PFSK-1 (cell line): ENCODE measurements at regions not wholly inside any gene's neighbourhood (a gene's known extent, or its start where the extent isn't known, plus 50 kb on each side); places are given as distances from the start of the nearest gene placed in this dataset.

Experiments
- FOXP2 ChIP-seq: optimal IDR thresholded peaks from 2 replicates; pipeline ENCODE3; 2011; ENCODE audit warnings: borderline replicate concordance, control low read depth, inconsistent platforms; ENCODE audit not compliant: insufficient read depth; ENCODE audit errors: extremely low read length, extremely low read depth
- POLR2AphosphoS5 ChIP-seq: IDR thresholded peaks from 2 replicates; pipeline ENCODE4 v1.6.1; 2012; ENCODE audit warnings: low read depth, mild to moderate bottlenecking, control low read depth, low read length, moderate library complexity
- REST ChIP-seq, 2 experiments: IDR thresholded peaks; 2 replicates each; pipeline versions ENCODE4 v1.6.1 to v1.8.0; 2011 to 2012; ENCODE audit warnings: low read depth in 2 of 2, low read length in 2 of 2, control low read depth in 1 of 2, inconsistent platforms in 1 of 2, mild to moderate bottlenecking in 1 of 2, moderate library complexity in 1 of 2; ENCODE audit not compliant: insufficient read depth in 1 of 2
- SIN3A ChIP-seq: IDR thresholded peaks from 2 replicates; pipeline ENCODE4 v1.6.1; 2012; ENCODE audit warnings: mild to moderate bottlenecking, low read length, moderate library complexity, borderline replicate concordance; ENCODE audit not compliant: insufficient read depth
- TAF1 ChIP-seq: IDR thresholded peaks from 2 replicates; pipeline ENCODE4 v1.6.1; 2012; ENCODE audit warnings: low read length, control low read depth, borderline replicate concordance; ENCODE audit not compliant: insufficient read depth

GRCh38 chr4:153084224-153084979, 119.8 kb upstream of the TRIM2 start:
- TF ChIP-seq SIN3A (no peak), REST (IDR thresholded peaks at IDR 0.05; ENCODE audit: insufficient read depth in 1 of 2, low read depth in 2 of 2, low read length in 2 of 2) (no peak), TAF1 (no peak), FOXP2 (no peak), POLR2AphosphoS5 (no peak)

- TF ChIP-seq SIN3A (no peak), REST (IDR thresholded peaks at IDR 0.05; ENCODE audit: insufficient read depth in 1 of 2, low read depth in 2 of 2, low read length in 2 of 2) (no peak), FOXP2 (no peak), TAF1 (no peak), POLR2AphosphoS5 (no peak)
Observed at GRCh38 chr4:153084980-153085630, 119.1 kb upstream of the TRIM2 start.

GRCh38 chr4:153087671-153088194, 116.5 kb upstream of the TRIM2 start:
- TF ChIP-seq POLR2AphosphoS5 (no peak), FOXP2 (no peak), REST (IDR thresholded peaks at IDR 0.05; ENCODE audit: insufficient read depth in 1 of 2, low read depth in 2 of 2, low read length in 2 of 2) (no peak), TAF1 (no peak), SIN3A (no peak)

- TF ChIP-seq POLR2AphosphoS5: no peak
- no peak for TF ChIP-seq TAF1
- no peak for TF ChIP-seq FOXP2
- no peak for TF ChIP-seq SIN3A
- TF ChIP-seq REST (IDR thresholded peaks at IDR 0.05; ENCODE audit: insufficient read depth in 1 of 2, low read depth in 2 of 2, low read length in 2 of 2): no peak
Observed at GRCh38 chr4:153089742-153090141, 114.5 kb upstream of the TRIM2 start.
